GM10248 (cell line): ENCODE measurements at regions not wholly inside any gene's neighbourhood (a gene's known extent, or its start where the extent isn't known, plus 50 kb on each side); places are given as distances from the start of the nearest gene placed in this dataset.
"Not testable (repeated sequence)": the region's sequence is repeated elsewhere in the genome, so short reads cannot be mapped to it uniquely, and the experiment has no call there.

Source experiments
- CTCF ChIA-PET: fragments of 300-600 bp; sonication (Branson Sonifier 250); formaldehyde crosslinking; extraction: SDS; loops from one replicate; lab custom pipeline; 2021; ENCODE audit warnings: antibody characterized with exemption; lab: Yijun Ruan, JAX
- POLR2A ChIA-PET: fragments of 350-650 bp; sonication (Branson Sonifier 250); formaldehyde crosslinking; extraction: SDS; loops from one replicate; lab custom pipeline; 2020; ENCODE audit warnings: antibody characterized with exemption; lab: Yijun Ruan, JAX
- DNase-seq: peaks from one replicate; pipeline ENCODE4 v3.0.0; 2012; ENCODE audit errors: extremely low spot score
- CTCF ChIP-seq: IDR thresholded peaks from 2 replicates; pipeline ENCODE4 v1.5.1; 2012; ENCODE audit warnings: mild to moderate bottlenecking, low read depth; ENCODE audit errors: extremely low read depth, missing control alignments, control extremely low read depth

DNA sequence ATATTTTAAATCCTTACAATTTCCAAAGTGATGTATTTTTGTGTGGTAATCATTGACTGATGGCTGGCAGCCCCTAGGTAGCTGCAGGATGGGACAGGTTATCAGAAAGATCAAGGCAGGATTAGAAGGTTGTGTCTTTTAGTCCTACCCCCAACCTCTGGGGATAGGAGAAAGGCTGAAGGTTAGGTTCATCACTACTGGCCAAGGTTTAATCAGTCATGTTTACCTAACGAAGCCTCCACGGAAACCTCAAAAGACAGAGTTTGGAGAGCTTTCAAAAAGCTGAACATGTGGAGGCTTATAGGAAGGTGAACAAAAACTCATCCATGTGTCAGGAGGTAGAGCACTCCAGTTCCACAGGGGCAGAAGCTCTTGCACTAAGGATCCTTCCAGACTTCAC, 77.5 kb upstream of the CD163 start:
- POLR2A ChIA-PET = no interaction called here
- no peak for TF ChIP-seq CTCF

DNA sequence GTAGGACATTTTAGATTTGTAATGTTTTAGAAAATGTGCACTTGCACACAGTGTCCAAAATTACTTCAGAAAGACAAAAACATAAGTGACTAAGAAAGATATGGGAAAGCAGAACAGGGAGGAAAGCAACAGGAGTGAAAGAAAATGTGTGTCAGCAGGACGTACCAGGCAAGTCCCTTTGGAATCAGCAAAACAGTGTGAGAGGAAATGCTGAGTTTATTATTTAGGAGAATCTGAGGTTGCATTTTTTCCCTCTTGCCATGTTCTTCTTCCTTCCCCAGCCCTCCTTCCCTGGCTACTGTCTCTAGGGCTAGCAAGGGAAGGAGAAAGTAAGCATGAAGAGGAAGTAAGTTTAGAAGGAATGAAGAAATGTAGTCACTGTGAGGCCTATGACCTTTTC, 67.7 kb upstream of the CD163 start:
- POLR2A ChIA-PET = no interaction called here
- CTCF ChIA-PET = no interaction called here
- TF ChIP-seq CTCF = no peak
- DNase-seq = no peak

More for the DNA sequence above, 77.5 kb upstream of the CD163 start:
- CTCF ChIA-PET = no interaction called here
- no peak for DNase-seq

DNA sequence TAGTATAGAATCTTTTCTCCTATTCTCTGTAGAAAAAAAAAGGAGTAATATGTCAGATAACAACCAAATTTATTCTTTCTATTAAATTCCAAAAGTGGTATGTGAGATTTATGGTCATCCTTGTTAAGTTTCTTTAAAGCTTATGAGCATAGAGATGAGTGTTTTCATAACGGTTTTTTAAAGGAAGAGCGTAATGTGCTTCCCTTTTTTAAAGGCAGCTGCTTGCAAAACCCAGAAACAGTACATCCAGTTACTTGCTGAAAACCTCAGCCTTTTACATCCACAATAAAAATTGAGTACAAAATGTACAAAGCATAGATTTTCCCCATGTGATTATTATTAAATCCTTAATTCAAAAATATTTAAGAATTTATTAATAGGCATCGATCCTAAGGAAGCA, 53.6 kb upstream of the CD163 start:
- DNase-seq = no peak
- ChIA-PET CTCF (no interaction called here), POLR2A (no interaction called here)
- TF ChIP-seq CTCF = no peak

GRCh38 chr12:7555752-7556151, 52.2 kb upstream of the CD163 start:
- CTCF ChIA-PET = no interaction called here
- TF ChIP-seq CTCF = no peak
- POLR2A ChIA-PET = no interaction called here
- no peak for DNase-seq

DNA sequence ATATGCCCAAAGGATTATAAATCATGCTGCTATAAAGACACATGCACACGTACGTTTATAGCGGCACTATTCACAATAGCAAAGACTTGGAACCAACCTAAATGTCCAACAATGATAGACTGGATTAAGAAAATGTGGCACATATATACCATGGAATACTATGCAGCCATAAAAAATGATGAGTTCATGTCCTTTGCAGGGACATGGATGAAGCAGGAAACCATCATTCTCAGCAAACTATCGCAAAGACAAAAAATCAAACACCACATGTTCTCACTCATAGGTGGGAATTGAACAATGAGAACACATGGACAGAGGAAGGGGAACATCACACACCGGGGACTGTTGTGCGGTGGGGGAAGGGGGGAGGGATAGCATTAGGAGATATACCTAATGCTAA, 51.3 kb upstream of the CD163 start:
- CTCF ChIA-PET, POLR2A ChIA-PET, DNase-seq: not testable (repeated sequence)
